Ishikawa (cell line): ENCODE measurements at regions not wholly inside any gene's neighbourhood (a gene's known extent, or its start where the extent isn't known, plus 50 kb on each side); places are given as distances from the start of the nearest gene placed in this dataset.

Experiments used
- CREB1 ChIP-seq: IDR thresholded peaks from 2 replicates; pipeline ENCODE4 v1.6.1; 2012; ENCODE audit warnings: low read depth
- EP300 ChIP-seq: IDR thresholded peaks from 2 replicates; pipeline ENCODE4 v1.6.1; 2012; ENCODE audit warnings: borderline replicate concordance
- FOXM1 ChIP-seq: IDR thresholded peaks from 2 replicates; pipeline ENCODE4 v1.6.1; 2012; ENCODE audit warnings: low read depth, borderline replicate concordance
- NFIC ChIP-seq: IDR thresholded peaks from 2 replicates; pipeline ENCODE4 v1.6.1; 2012
- TEAD4 ChIP-seq: IDR thresholded peaks from 2 replicates; pipeline ENCODE4 v1.6.1; 2012
- USF1 ChIP-seq: IDR thresholded peaks from 2 replicates; pipeline ENCODE4 v1.6.1; 2012
- YY1 ChIP-seq: IDR thresholded peaks from 2 replicates; pipeline ENCODE4 v1.6.1; 2012; ENCODE audit warnings: low read depth
- ZBTB7A ChIP-seq: IDR thresholded peaks from 2 replicates; pipeline ENCODE4 v1.6.1; 2012; ENCODE audit warnings: low read depth
- TF ChIP-seq, protein P1 (sequence below): IDR thresholded peaks from 2 replicates; pipeline ENCODE4 v1.6.1; 2012; ENCODE audit warnings: low read depth, mild to moderate bottlenecking

- TF ChIP-seq ZBTB7A, result no peak
- TF ChIP-seq TEAD4, result no peak
- TF ChIP-seq CREB1, result no peak
- TF ChIP-seq, protein P1, sequence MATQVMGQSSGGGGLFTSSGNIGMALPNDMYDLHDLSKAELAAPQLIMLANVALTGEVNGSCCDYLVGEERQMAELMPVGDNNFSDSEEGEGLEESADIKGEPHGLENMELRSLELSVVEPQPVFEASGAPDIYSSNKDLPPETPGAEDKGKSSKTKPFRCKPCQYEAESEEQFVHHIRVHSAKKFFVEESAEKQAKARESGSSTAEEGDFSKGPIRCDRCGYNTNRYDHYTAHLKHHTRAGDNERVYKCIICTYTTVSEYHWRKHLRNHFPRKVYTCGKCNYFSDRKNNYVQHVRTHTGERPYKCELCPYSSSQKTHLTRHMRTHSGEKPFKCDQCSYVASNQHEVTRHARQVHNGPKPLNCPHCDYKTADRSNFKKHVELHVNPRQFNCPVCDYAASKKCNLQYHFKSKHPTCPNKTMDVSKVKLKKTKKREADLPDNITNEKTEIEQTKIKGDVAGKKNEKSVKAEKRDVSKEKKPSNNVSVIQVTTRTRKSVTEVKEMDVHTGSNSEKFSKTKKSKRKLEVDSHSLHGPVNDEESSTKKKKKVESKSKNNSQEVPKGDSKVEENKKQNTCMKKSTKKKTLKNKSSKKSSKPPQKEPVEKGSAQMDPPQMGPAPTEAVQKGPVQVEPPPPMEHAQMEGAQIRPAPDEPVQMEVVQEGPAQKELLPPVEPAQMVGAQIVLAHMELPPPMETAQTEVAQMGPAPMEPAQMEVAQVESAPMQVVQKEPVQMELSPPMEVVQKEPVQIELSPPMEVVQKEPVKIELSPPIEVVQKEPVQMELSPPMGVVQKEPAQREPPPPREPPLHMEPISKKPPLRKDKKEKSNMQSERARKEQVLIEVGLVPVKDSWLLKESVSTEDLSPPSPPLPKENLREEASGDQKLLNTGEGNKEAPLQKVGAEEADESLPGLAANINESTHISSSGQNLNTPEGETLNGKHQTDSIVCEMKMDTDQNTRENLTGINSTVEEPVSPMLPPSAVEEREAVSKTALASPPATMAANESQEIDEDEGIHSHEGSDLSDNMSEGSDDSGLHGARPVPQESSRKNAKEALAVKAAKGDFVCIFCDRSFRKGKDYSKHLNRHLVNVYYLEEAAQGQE, result no peak
- no peak for TF ChIP-seq EP300
- TF ChIP-seq NFIC, result no peak
- no peak for TF ChIP-seq FOXM1
- no peak for TF ChIP-seq USF1
- no peak for TF ChIP-seq YY1
Observed at GRCh38 chr14:80419769-80420168, 208.5 kb upstream of the DIO2 start.
